HepG2 (cell line): ENCODE measurements at regions not wholly inside any gene's neighbourhood (a gene's known extent, or its start where the extent isn't known, plus 50 kb on each side); places are given as distances from the start of the nearest gene placed in this dataset.
A peak's percentile ranks its signal among the peaks of the same experiment; 100 is the strongest.

ENCODE experiments used
- ATF5 ChIP-seq: sonication (generic); formaldehyde crosslinking; IDR thresholded peaks from 2 replicates; pipeline ENCODE4 v1.4.0; 2020; ENCODE audit warnings: mild to moderate bottlenecking, low read depth, missing genetic modification reagents
- DMTF1 ChIP-seq: sonication (generic); formaldehyde crosslinking; IDR thresholded peaks from 2 replicates; pipeline ENCODE4 v1.4.0; 2020; ENCODE audit warnings: mild to moderate bottlenecking, missing genetic modification reagents
- ETV6 ChIP-seq: sonication (generic); formaldehyde crosslinking; conservative IDR thresholded peaks from 2 replicates; pipeline ENCODE4 v1.4.0; 2020; ENCODE audit warnings: missing genetic modification reagents
- GABPA ChIP-seq, 2 experiments: IDR thresholded peaks; 2 replicates each; pipeline ENCODE4 v1.6.1; 2011 to 2016; ENCODE audit warnings: low read depth in 2 of 2, low read length in 1 of 2, missing biosample characterization in 1 of 2, missing genetic modification characterization in 1 of 2
- GLMP ChIP-seq: sonication (generic); formaldehyde crosslinking; IDR thresholded peaks from 2 replicates; pipeline ENCODE4 v1.9.0; 2021; ENCODE audit warnings: missing genetic modification reagents, mild to moderate bottlenecking, borderline replicate concordance
- HOXA5 ChIP-seq: sonication (generic); formaldehyde crosslinking; IDR thresholded peaks from 2 replicates; pipeline ENCODE4 v1.4.0; 2020; ENCODE audit warnings: missing genetic modification reagents
- IKZF1 ChIP-seq: fragments of 450-650 bp; IDR thresholded peaks from 2 replicates; pipeline ENCODE4 v1.7.1; 2016
- MAX ChIP-seq: IDR thresholded peaks from 2 replicates; pipeline ENCODE4 v1.6.1; 2012; ENCODE audit warnings: inconsistent platforms
- NR2F6 ChIP-seq, 2 experiments: IDR thresholded peaks; 2 replicates each; pipeline ENCODE4 v1.6.1; 2016; ENCODE audit warnings: antibody characterized with exemption in 1 of 2, mild to moderate bottlenecking in 1 of 2
- PRMT3 ChIP-seq: sonication (generic); formaldehyde crosslinking; IDR thresholded peaks from 2 replicates; pipeline ENCODE4 v1.8.1; 2022; ENCODE audit warnings: low read depth, mild to moderate bottlenecking, moderate library complexity, missing genetic modification reagents, borderline replicate concordance
- RBM22 ChIP-seq: fragments of 200-400 bp; formaldehyde crosslinking; optimal IDR thresholded peaks from 2 replicates; pipeline ENCODE3; 2017; ENCODE audit warnings: mild to moderate bottlenecking, low read length, moderate library complexity
- YEATS4 ChIP-seq: sonication (generic); formaldehyde crosslinking; IDR thresholded peaks from 2 replicates; pipeline ENCODE4 v1.4.0; 2020; ENCODE audit warnings: missing genetic modification reagents, borderline replicate concordance
- ZMYM4 ChIP-seq: sonication (generic); formaldehyde crosslinking; IDR thresholded peaks from 2 replicates; pipeline ENCODE4 v1.8.1; 2023; ENCODE audit warnings: mild to moderate bottlenecking, missing genetic modification reagents
- ZNF331 ChIP-seq: sonication (generic); formaldehyde crosslinking; IDR thresholded peaks from 2 replicates; pipeline ENCODE4 v1.4.0; 2020; ENCODE audit warnings: missing genetic modification reagents
- ZNF784 ChIP-seq: sonication (generic); formaldehyde crosslinking; IDR thresholded peaks from 2 replicates; pipeline ENCODE4 v1.5.1; 2020; ENCODE audit warnings: missing genetic modification reagents, mild to moderate bottlenecking, borderline replicate concordance
- ZXDC ChIP-seq: sonication (generic); formaldehyde crosslinking; IDR thresholded peaks from 2 replicates; pipeline ENCODE4 v1.5.0; 2020; ENCODE audit warnings: mild to moderate bottlenecking, missing genetic modification reagents
- ZZZ3 ChIP-seq: sonication (generic); formaldehyde crosslinking; IDR thresholded peaks from 2 replicates; pipeline ENCODE4 v1.4.0; 2020; ENCODE audit warnings: missing genetic modification reagents, mild to moderate bottlenecking, borderline replicate concordance

- TF ChIP-seq ATF5 (CRISPR knock-in tag): no peak
- TF ChIP-seq MAX: 0 out of 2 replicates have a peak, but pooled peaks have one; percentile 35
- no peak for TF ChIP-seq NR2F6 (IDR thresholded peaks at IDR 0.05)
- TF ChIP-seq NR2F6 (CRISPR knock-in tag; IDR thresholded peaks at IDR 0.05): no peak
- TF ChIP-seq ZNF331 (CRISPR knock-in tag): 0 out of 2 replicates have a peak, but pooled peaks have one; percentile 19
- no peak for TF ChIP-seq DMTF1 (CRISPR knock-in tag)
- TF ChIP-seq HOXA5 (CRISPR knock-in tag): no peak
- TF ChIP-seq GABPA (IDR thresholded peaks at IDR 0.05; ENCODE audit: low read depth, low read length): no peak
- TF ChIP-seq GABPA (CRISPR knock-in tag; IDR thresholded peaks at IDR 0.05; ENCODE audit: low read depth): 0 out of 2 replicates have a peak, but pooled peaks have one; percentile 10
- TF ChIP-seq ZNF784 (CRISPR knock-in tag): no peak
- peak; percentile 23; the same call in 1 of the 2 replicates for TF ChIP-seq ZMYM4 (CRISPR knock-in tag)
- no peak for TF ChIP-seq IKZF1
- no peak for TF ChIP-seq YEATS4
- TF ChIP-seq PRMT3: no peak
- no peak for TF ChIP-seq ETV6 (CRISPR knock-in tag)
- no peak for TF ChIP-seq RBM22
- no peak for TF ChIP-seq ZZZ3 (CRISPR knock-in tag)
- TF ChIP-seq GLMP: no peak
- no peak for TF ChIP-seq ZXDC (CRISPR knock-in tag)
These were observed 372.8 kb upstream of the UBE2E3 start (continued) for GRCh38 chr2:180607514-180608049.
